GM19468 (cell line): ENCODE measurements at regions not wholly inside any gene's neighbourhood (a gene's known extent, or its start where the extent isn't known, plus 50 kb on each side); places are given as distances from the start of the nearest gene placed in this dataset.
"Not testable (repeated sequence)": the region's sequence is repeated elsewhere in the genome, so short reads cannot be mapped to it uniquely, and the experiment has no call there.

ENCODE experiments used
- ATAC-seq: cut with Tn5 transposase; IDR thresholded peaks from one replicate; pipeline ENCODE4 v1.9.1; 2021; ENCODE audit warnings: mild to moderate bottlenecking, moderate library complexity, moderate number of reproducible peaks; ENCODE audit not compliant: unreplicated experiment; ENCODE audit errors: extremely low read depth

GRCh38 chr3:106946866-106947265, 430.4 kb upstream of the CCDC54 start:
- no peak for ATAC-seq

DNA sequence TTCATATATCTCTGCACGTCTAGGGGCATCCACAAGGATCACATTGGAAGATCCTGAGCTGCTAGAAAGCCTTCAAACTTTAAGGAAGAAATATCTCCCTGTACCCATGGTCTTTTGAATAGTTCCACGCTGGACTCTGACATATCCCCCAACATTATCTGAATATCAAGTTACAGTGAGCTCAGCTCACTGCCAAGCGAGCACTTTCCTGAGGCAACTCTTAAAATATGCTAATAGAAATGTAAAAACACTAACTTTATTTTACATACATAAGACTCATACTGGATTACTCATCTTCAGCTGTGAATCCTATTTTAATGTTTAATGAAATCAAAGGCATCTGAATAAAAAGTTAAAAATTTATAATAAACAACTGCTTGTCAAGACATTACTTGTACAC, 420.2 kb upstream of the CCDC54 start:
- ATAC-seq = no peak

DNA sequence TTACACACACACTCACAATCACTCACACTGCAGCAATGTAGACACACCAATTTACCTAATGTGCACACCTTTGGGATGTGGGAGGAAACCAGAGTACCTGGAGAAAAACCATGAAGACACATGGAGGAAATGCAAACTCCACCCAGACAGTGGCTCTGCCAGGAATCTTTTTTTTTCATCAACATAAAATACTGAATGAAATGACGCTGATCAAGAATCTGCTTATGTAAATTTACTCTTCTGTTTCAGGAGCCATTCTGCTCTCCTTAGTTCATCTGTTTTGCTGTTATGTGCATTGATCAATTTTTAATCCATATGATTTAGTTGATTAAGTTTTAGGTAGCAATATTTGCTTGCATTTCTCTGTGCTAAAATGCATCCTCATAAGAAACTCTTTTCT, 414.2 kb upstream of the CCDC54 start:
- ATAC-seq = no peak

GRCh38 chr3:106963442-106963841, 413.8 kb upstream of the CCDC54 start:
- ATAC-seq = no peak

- no peak for ATAC-seq
These were observed 411.9 kb upstream of the CCDC54 start for GRCh38 chr3:106965307-106965706.

DNA sequence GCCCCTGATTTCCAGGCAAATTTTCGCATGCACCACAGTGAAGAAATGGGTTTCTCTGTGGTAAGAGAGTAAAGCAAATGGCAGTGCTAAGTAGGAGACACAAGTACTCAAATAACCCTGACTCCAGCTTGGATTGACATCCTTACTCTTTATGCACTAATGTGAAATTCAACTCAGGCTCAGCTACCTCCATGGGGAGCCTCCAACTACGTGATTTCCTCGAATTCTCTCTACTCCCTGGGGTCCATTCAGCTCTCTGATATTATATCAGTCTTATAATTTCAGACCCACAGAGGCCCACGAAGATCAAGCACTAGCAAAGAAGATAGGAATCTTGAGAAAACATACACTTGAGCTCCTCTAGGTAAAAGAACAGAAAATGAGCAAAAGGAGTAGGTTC, 407.6 kb upstream of the CCDC54 start:
- no peak for ATAC-seq

- no peak for ATAC-seq
These were observed 395.8 kb upstream of the CCDC54 start for GRCh38 chr3:106981392-106981791.

GRCh38 chr3:106985721-106986120, 391.5 kb upstream of the CCDC54 start:
- no peak for ATAC-seq

DNA sequence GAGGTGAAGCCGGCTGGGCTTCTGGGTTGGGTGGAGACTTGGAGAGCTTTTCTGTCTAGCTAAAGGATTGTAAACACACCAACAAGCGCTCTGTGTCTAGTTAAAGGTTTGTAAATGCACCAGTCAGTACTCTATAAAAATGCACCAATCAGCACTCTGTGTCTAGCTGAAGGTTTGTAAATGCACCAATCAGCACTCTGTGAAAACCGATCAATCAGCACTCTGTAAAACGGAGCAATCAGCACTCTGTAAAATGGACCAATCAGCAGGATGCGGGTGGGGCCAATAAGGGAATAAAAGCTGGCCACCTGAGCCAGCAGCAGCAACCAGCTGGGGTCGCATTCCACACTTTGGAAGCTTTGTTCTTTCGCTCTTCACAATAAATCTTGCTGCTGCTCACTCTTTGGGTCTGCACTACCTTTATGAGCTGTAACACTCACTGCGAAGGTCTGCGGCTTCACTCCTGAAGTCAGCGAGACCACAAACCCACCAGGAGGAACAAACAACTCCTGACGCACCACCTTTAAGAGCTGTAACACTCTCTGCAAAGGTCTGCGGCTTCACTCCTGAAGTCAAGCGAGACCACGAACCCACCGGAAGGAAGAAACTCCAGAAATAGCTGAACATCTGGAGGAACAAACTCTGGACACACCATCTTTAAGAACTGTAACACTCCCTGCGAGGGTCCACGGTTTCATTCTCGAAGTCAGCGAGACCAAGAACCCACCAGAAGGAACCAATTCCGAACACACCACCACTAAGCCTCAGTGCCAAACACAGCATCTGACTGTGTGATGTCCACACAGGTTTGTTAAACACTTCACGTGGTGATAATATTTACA, 378.2 kb upstream of the CCDC54 start:
- not testable (repeated sequence) for ATAC-seq

- no peak for ATAC-seq
These were observed 375.6 kb upstream of the CCDC54 start for GRCh38 chr3:107001635-107002034.

DNA sequence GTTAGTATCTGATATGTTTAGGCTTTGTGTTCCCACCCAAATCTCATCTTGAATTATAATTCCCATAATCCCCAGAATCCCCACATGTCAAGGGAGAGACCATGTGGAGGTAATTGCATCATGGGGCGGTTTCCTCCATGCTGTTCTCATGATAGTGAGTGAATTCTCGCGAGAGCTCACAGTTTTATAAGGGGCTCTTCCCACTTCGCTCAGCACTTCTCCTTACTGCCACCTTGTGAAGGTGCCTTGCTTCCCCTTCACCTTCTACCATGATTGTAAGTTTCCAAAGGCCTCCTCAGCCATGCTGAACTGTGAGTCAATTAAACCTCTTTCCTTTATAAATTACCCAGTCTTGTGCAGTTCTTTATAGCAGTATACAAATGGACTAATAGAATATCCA, 371.9 kb upstream of the CCDC54 start:
- not testable (repeated sequence) for ATAC-seq

DNA sequence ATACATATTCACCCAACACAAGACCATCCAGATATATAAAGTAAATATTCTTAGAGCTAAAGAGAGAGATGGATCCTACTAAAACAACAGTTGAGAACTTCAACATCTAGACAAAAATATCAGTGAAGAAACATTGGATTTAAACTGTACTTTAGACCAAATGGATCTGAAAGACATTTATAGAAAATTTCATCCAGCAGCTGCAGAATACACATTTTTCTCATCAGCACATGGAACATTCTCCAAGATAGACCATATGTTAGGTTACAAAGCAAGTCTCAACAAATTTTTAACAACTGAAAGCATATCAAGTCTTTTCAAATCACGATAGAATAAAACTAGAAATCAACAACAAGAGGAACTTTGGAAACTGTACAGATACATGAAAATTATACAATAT, 369.0 kb upstream of the CCDC54 start:
- ATAC-seq = no peak

DNA sequence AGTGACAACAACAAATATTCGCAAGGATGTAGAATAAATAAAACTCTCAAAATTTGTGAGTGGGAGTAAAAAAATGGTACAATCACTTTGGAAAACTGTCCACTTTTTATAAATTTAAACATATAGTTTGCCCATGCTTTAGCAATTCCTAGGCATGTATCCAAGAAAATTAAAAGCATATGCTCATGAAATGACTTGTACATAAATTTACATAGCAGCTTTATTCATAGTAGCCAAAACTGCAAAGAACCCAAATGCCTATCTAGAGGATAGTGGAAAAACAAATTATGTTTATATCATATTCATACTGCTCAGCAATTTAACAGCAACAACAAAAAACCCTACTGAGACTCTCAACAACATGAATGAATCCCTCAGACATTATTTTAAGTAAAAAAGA, 363.6 kb upstream of the CCDC54 start:
- ATAC-seq = no peak

GRCh38 chr3:107024551-107025026, 352.6 kb upstream of the CCDC54 start:
- ATAC-seq = no peak

DNA sequence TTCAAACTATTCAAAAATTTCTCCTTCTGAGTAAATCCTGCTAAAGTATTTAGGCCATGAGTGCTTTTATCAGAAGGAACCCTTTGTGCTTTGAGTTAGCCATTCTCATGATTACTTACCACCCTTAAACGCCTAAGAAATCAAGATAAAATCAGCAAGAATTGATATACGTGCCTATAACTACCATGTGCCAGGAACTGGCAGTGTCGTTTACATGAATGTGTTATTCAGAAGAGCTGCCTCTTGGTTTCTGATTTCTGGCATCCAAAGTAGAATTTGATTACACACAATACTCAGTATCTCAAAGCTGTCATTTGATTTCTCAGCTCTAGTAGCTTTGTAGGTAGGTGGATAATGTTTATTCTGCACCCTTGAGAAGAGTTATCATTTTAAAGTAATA, 351.3 kb upstream of the CCDC54 start:
- ATAC-seq = no peak

GRCh38 chr3:107028086-107028485, 349.2 kb upstream of the CCDC54 start:
- no peak for ATAC-seq

DNA sequence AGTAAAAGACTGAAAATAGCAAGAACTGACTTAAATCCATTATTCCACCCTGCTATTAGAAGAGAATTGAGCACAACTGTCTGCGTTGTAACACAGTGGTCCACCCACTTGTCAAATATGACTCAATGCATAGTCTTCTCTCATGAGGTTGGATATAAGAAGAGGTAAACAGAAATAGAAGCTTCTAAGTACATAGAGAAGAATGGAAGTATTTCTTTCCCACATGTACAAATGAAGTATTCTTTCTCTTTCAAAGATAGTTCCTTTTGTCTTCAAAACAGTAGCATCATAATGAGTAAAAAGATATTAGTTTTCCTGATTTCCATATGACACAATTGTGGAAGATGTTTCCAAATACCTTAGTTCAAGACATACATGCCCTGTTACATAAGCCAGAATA, 348.6 kb upstream of the CCDC54 start:
- no peak for ATAC-seq

DNA sequence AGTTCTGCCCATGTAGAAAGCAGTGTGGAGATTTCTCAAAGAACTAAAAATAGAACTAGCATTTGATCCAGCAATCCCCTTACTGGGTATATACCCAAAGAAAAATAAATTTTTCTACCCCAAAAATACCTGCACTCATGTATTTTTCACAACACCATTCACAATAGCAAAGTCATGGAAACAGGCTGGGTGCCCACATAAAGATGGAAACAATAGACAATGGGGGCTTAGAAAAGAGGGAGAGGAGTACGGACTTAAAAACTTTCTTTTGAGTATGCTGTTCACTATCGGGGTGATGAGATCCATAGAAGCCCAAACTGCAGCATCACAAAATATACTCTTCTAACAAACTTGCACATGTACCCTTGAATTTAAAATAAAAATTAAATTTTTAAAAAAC, 345.1 kb upstream of the CCDC54 start:
- no peak for ATAC-seq

GRCh38 chr3:107034142-107034541, 343.1 kb upstream of the CCDC54 start:
- ATAC-seq = no peak

- no peak for ATAC-seq
These were observed 342.1 kb upstream of the CCDC54 start for GRCh38 chr3:107035176-107035575.

DNA sequence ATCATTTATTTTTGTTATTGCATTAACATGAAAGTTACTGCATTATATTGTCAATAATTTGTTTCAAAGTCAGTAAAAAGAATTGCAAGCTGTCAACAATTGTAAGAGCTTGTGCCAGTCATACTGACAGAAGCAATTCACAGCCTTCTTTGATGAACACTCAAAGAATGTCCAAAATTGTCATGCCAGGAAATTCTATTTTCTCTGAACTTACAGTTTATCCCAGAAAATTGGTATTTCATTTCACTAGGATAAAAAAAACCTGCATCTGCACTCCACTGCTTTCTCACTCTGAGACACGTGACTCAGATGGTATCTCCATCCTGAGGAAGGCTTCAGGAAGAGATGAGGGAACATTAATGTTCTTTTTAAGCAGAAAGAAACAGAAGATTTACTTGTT, 332.6 kb upstream of the CCDC54 start:
- ATAC-seq = no peak

- no peak for ATAC-seq
These were observed 331.4 kb upstream of the CCDC54 start for GRCh38 chr3:107045791-107046190.
